ENCODE measurements at regions not wholly inside any gene's neighbourhood (a gene's known extent, or its start where the extent isn't known, plus 50 kb on each side); places are given as distances from the start of the nearest gene placed in this dataset.

- no peak for TF ChIP-seq SP1 (IDR thresholded peaks at IDR 0.05; ENCODE audit: low read depth, low read length)
- no peak for TF ChIP-seq CTCF (IDR thresholded peaks at IDR 0.05; ENCODE audit: control extremely low read depth in 1 of 3, insufficient read depth in 1 of 3, low read depth in 1 of 3, low read length in 3 of 3)
- TF ChIP-seq SUZ12 (IDR thresholded peaks at IDR 0.05; ENCODE audit: low read length): no peak
- no peak for TF ChIP-seq CHD1 (IDR thresholded peaks at IDR 0.05; ENCODE audit: low read depth, low read length)
- no peak for TF ChIP-seq YY1 (IDR thresholded peaks at IDR 0.05; ENCODE audit: low read depth, low read length)
These were observed 363.1 kb upstream of the HS3ST1 start for GRCh38 chr4:11791797-11792196.
